MM.1S (cell line): ENCODE measurements at regions not wholly inside any gene's neighbourhood (a gene's known extent, or its start where the extent isn't known, plus 50 kb on each side); places are given as distances from the start of the nearest gene placed in this dataset.

Experiments
- DNase-seq: peaks from one replicate; pipeline ENCODE4 v3.0.0-alpha.2; 2015
- H2AFZ ChIP-seq: fragments of 300-600 bp; sonication (generic); 2 replicates; pipeline ENCODE4 v1.6.0; 2016; ENCODE audit warnings: antibody characterized with exemption, low read length
- H3F3A ChIP-seq: fragments of 300-600 bp; sonication (generic); 2 replicates; pipeline ENCODE4 v1.6.1; 2016; ENCODE audit warnings: mild to moderate bottlenecking, antibody characterized with exemption, low read length, moderate library complexity, mixed read lengths; ENCODE audit not compliant: insufficient read depth
- H3K27ac ChIP-seq: fragments of 300-600 bp; sonication (generic); 2 replicates; pipeline ENCODE4 v1.5.1; 2016; ENCODE audit warnings: mild to moderate bottlenecking, low read length
- H3K27me3 ChIP-seq: fragments of 300-600 bp; sonication (generic); replicated peaks from 2 replicates; pipeline ENCODE4 v1.6.0; 2016; ENCODE audit warnings: low read length; ENCODE audit not compliant: insufficient read depth
- H3K36me3 ChIP-seq: fragments of 300-600 bp; sonication (generic); replicated peaks from 2 replicates; pipeline ENCODE4 v1.6.1; 2016; ENCODE audit warnings: mild to moderate bottlenecking, low read length, mixed read lengths; ENCODE audit not compliant: insufficient read depth
- H3K4me1 ChIP-seq: fragments of 300-600 bp; sonication (generic); 2 replicates; pipeline ENCODE4 v1.6.1; 2016; ENCODE audit warnings: low read length, mixed read lengths
- H3K4me2 ChIP-seq: fragments of 300-600 bp; sonication (generic); 2 replicates; pipeline ENCODE4 v1.6.0; 2016; ENCODE audit warnings: low read depth, low read length
- H3K4me3 ChIP-seq: fragments of 300-600 bp; sonication (generic); 2 replicates; pipeline ENCODE4 v1.5.1; 2016; ENCODE audit warnings: low read length, mixed read lengths
- H3K79me2 ChIP-seq: fragments of 300-600 bp; sonication (generic); 2 replicates; pipeline ENCODE4 v1.6.1; 2016; ENCODE audit warnings: mixed run types, low read length, mixed read lengths
- H3K9ac ChIP-seq: fragments of 300-600 bp; sonication (generic); 2 replicates; pipeline ENCODE4 v1.6.1; 2016; ENCODE audit warnings: low read length, mixed read lengths
- H3K9me2 ChIP-seq: fragments of 300-600 bp; sonication (generic); replicated peaks from 2 replicates; pipeline ENCODE4 v1.6.1; 2016; ENCODE audit warnings: mild to moderate bottlenecking, low read length, mixed read lengths; ENCODE audit not compliant: insufficient read depth
- H3K9me3 ChIP-seq: fragments of 300-600 bp; sonication (generic); replicated peaks from 2 replicates; pipeline ENCODE4 v1.6.1; 2016; ENCODE audit warnings: mild to moderate bottlenecking, low read length, mixed read lengths; ENCODE audit not compliant: insufficient read depth
- H4K20me1 ChIP-seq: fragments of 300-600 bp; sonication (generic); 2 replicates; pipeline ENCODE4 v1.6.1; 2016; ENCODE audit warnings: mild to moderate bottlenecking, low read length, moderate library complexity, mixed read lengths; ENCODE audit not compliant: insufficient read depth
- EZH2 ChIP-seq: fragments of 300-600 bp; sonication (generic); optimal IDR thresholded peaks from 2 replicates; pipeline ENCODE3; 2017; ENCODE audit warnings: low read depth, mild to moderate bottlenecking, antibody characterized with exemption, low read length, mixed read lengths
- EZH2phosphoT487 ChIP-seq: fragments of 300-600 bp; sonication (generic); IDR thresholded peaks from 2 replicates; pipeline ENCODE4 v1.6.1; 2018; ENCODE audit warnings: antibody characterized with exemption, low read length
- TF ChIP-seq, protein P1 (sequence below): fragments of 300-600 bp; sonication (generic); IDR thresholded peaks from 2 replicates; pipeline ENCODE4 v1.5.1; 2016; ENCODE audit warnings: antibody characterized with exemption, low read length, mixed read lengths

DNA sequence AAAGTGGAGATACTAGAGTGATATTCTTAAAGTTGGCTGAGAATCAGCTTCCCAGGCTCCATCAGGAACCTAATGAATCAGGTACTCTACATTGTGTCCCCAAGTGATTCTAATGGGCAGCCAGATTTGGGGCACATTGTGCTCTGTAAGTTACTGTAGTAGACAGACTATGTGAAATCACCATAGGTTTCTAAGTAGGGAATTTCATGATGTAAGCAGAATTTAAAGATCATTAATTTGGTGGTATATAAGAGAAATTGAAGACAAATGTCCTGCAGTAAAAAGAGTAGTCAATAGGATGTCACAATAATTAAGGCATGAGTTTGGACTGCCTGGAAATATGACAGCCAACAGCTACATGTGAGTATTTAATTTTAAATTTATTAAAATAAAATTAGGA lies 602.4 kb upstream of the ACVR2A start:
- DNase-seq, result no peak
- Histone ChIP-seq H3K79me2 (no peaks in the 10 kb centered on the region), H3K9me3 (no peaks in the 10 kb centered on the region), H3K27ac (no peak overlapping the region), H4K20me1 (no peaks in the 10 kb centered on the region), H3K9me2 (no peaks in the 10 kb centered on the region), H2AFZ (no peak overlapping the region), H3K36me3 (no peaks in the 10 kb centered on the region), H3K4me1 (no peaks in the 10 kb centered on the region), H3F3A (no peaks in the 10 kb centered on the region), H3K4me3 (no peak overlapping the region), H3K27me3 (no peaks in the 10 kb centered on the region), H3K4me2 (no peak overlapping the region), H3K9ac (no peak overlapping the region)
- TF ChIP-seq EZH2phosphoT487 (no peak), EZH2 (no peak)
- TF ChIP-seq, protein P1, sequence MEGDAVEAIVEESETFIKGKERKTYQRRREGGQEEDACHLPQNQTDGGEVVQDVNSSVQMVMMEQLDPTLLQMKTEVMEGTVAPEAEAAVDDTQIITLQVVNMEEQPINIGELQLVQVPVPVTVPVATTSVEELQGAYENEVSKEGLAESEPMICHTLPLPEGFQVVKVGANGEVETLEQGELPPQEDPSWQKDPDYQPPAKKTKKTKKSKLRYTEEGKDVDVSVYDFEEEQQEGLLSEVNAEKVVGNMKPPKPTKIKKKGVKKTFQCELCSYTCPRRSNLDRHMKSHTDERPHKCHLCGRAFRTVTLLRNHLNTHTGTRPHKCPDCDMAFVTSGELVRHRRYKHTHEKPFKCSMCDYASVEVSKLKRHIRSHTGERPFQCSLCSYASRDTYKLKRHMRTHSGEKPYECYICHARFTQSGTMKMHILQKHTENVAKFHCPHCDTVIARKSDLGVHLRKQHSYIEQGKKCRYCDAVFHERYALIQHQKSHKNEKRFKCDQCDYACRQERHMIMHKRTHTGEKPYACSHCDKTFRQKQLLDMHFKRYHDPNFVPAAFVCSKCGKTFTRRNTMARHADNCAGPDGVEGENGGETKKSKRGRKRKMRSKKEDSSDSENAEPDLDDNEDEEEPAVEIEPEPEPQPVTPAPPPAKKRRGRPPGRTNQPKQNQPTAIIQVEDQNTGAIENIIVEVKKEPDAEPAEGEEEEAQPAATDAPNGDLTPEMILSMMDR, result no peak

DNA sequence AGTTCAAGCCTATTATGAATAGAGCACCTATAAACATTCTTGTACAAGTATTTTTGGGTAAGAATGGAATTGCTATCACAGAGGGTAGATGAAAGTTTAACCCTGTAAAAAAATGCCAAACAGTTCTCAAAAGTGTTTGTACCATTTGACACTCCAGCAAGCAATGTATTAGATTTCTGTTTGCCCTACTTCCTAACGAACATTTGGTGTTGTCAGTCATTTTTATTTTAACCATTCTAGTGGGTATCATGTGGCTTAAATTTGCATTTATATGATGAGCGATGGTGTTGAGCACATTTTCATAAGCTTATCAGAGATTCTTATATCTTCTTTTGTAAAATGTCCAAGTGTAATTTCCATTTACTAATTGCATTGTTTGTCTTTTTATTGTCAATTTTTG lies 608.2 kb upstream of the ACVR2A start:
- no peak overlapping the region for H2AFZ ChIP-seq
- H3F3A ChIP-seq, result no peaks in the 10 kb centered on the region
- peaks cover 4% of the 10 kb centered on the region; the same call in 1 of the 2 replicates for H3K4me1 ChIP-seq
- no peaks in the 10 kb centered on the region for H4K20me1 ChIP-seq
- H3K4me2 ChIP-seq, result no peak overlapping the region
- H3K27ac ChIP-seq, result no peak overlapping the region
- H3K4me3 ChIP-seq, result no peak overlapping the region
- no peaks in the 10 kb centered on the region for H3K9me3 ChIP-seq
- H3K9me2 ChIP-seq, result no peaks in the 10 kb centered on the region
- H3K27me3 ChIP-seq, result no peaks in the 10 kb centered on the region
- H3K9ac ChIP-seq, result no peak overlapping the region
- DNase-seq, result no peak
- no peaks in the 10 kb centered on the region for H3K36me3 ChIP-seq
- no peaks in the 10 kb centered on the region for H3K79me2 ChIP-seq
- TF ChIP-seq EZH2 (no peak), EZH2phosphoT487 (no peak)
- TF ChIP-seq, protein P1, result no peak

DNA sequence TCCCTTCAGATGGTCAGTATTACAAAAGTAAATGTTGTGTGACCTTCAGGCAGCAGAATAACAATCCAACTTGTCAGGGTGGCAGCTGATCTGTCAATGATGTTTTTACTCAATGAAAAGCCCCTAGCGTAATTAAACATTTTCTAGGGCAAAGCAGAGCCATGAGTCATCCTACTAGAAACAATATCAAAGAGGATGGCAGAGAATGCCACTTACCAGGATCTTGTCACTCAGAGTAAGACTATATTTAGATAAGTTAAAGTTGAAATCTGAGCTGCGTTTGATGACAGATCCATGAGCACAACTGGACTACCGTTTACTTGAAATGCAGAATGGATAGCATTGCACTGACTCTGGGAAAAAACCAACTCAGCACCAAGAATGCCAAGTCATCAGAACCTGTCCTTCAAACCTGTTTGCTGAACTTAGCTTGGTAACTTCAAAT lies 612.6 kb upstream of the ACVR2A start:
- Histone ChIP-seq H3K36me3 (no peaks in the 10 kb centered on the region), H3K9me3 (no peaks in the 10 kb centered on the region), H3F3A (no peaks in the 10 kb centered on the region), H3K27ac (no peak overlapping the region), H3K27me3 (no peaks in the 10 kb centered on the region), H3K4me1 (peaks cover 4% of the 10 kb centered on the region; the same call in 1 of the 2 replicates), H3K4me2 (no peak overlapping the region), H3K79me2 (no peaks in the 10 kb centered on the region), H3K4me3 (no peak overlapping the region), H4K20me1 (no peaks in the 10 kb centered on the region), H2AFZ (no peak overlapping the region), H3K9me2 (no peaks in the 10 kb centered on the region), H3K9ac (no peak overlapping the region)
- TF ChIP-seq, protein P1, result no peak
- no peak for TF ChIP-seq EZH2phosphoT487
- TF ChIP-seq EZH2, result no peak
- no peak for DNase-seq
